ENCODE measurements at regions not wholly inside any gene's neighbourhood (a gene's known extent, or its start where the extent isn't known, plus 50 kb on each side); places are given as distances from the start of the nearest gene placed in this dataset.

DNA sequence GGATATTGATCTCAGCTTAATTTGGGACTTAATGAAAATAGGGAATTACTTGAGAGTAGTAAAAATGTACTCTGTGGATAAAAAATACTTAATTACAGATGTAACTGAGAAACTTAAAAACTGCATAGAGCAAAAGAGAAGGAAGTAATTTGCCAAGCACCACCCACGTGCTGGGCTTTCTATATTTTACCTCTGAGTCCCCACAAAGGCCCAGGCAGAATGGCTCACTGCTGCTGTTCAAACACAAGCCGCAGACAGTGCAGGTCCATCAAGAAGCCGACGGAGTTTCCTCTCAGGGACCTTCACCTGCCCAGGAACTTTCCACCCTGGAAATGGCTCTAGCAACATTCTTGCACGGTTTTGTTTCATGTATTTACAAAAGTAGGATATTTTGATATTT, 77.2 kb upstream of the TRPM1 start:
- no peak for TF ChIP-seq CTCF (IDR thresholded peaks at IDR 0.05)
- no peak for TF ChIP-seq POLR2A (IDR thresholded peaks at IDR 0.05)
